Breast epithelium (tissue), 4 donors: ENCODE measurements at regions not wholly inside any gene's neighbourhood (a gene's known extent, or its start where the extent isn't known, plus 50 kb on each side); places are given as distances from the start of the nearest gene placed in this dataset.
"Not testable (repeated sequence)": the region's sequence is repeated elsewhere in the genome, so short reads cannot be mapped to it uniquely, and the experiment has no call there.

Experiments used
- DNase-seq, 2 donors: peaks; one replicate each; pipeline ENCODE4 v3.0.0-alpha.2; 2019; ENCODE audit warnings: low spot score in 2 of 2
- H3K27ac ChIP-seq, 2 donors: fragments of 200-600 bp; sonication (generic) in 1 of 2; one replicate each; pipeline ENCODE4 v1.5.1; 2016 to 2019; ENCODE audit warnings: mild to moderate bottlenecking in 1 of 2
- H3K27me3 ChIP-seq, 2 donors: fragments of 200-600 bp; sonication (generic) in 1 of 2; one replicate each; pipeline versions ENCODE4 v1.5.1 to v1.6.0; 2017 to 2019; ENCODE audit warnings: control low read depth in 1 of 2, mild to moderate bottlenecking in 1 of 2
- H3K36me3 ChIP-seq: fragments of 200-600 bp; one replicate; pipeline ENCODE4 v1.5.1; 2019
- H3K4me1 ChIP-seq, 2 donors: fragments of 200-600 bp; sonication (generic); one replicate each; pipeline ENCODE4 v1.5.1; 2016 to 2019; ENCODE audit warnings: control low read depth in 1 of 2
- H3K4me3 ChIP-seq, 3 donors: fragments of 200-600 bp; sonication (generic); 1 replicate in 2 of 3; 2 replicates in 1 of 3; pipeline ENCODE4 v1.5.1; 2016 to 2019; ENCODE audit warnings: mild to moderate bottlenecking in 3 of 3, moderate library complexity in 2 of 3
- H3K9me3 ChIP-seq, 2 donors: fragments of 200-600 bp; sonication (generic) in 1 of 2; one replicate each; pipeline ENCODE4 v1.5.1; 2016 to 2019; ENCODE audit warnings: control low read depth in 1 of 2
- POLR2A ChIP-seq: fragments of 450-650 bp; IDR thresholded peaks from one replicate; pipeline ENCODE4 v1.6.1; 2016; ENCODE audit warnings: antibody characterized with exemption, mild to moderate bottlenecking, moderate library complexity
- POLR2AphosphoS5 ChIP-seq, 3 donors: sonication (generic); formaldehyde crosslinking; IDR thresholded peaks; one replicate each; pipeline ENCODE4 v1.6.1; 2017; ENCODE audit warnings: antibody characterized with exemption in 3 of 3
- intact Hi-C: fragments of 100-400 bp; cut with DNase I; formaldehyde crosslinking; loops from one replicate; pipeline ENCODE4 v1.15.1; 2023; ENCODE audit warnings: low total_unique reads
- TF ChIP-seq, protein P1 (sequence below), 3 donors: fragments of 450-650 bp; IDR thresholded peaks; one replicate each; pipeline ENCODE4 v1.5.1; 2016 to 2017; ENCODE audit warnings: antibody characterized with exemption in 3 of 3, mild to moderate bottlenecking in 3 of 3, moderate library complexity in 3 of 3

DNA sequence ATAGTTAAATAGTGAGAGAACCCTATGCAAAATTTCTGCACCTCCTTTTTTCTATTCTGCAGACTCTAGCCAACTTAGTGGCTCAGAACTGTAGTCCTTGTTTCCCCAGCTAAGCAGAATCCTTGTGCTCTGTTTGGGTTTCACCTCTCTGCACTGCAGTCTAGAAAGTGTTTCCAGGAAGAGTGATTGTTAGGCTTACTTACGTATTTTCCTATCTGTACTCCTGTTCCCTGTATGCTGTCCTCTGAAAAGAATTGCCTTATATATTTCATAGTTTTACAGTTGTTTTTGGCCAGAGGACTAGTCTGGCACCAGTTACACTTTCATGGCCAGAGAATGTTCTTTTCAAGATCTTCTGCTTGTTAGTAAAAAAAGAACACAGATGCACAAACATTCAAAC is 154.6 kb upstream of the POT1 start:
- Histone ChIP-seq H3K27me3 (no peaks in the 10 kb centered on the region), H3K36me3 (no peaks in the 10 kb centered on the region), H3K4me3 (no peak overlapping the region), H3K9me3 (no peaks in the 10 kb centered on the region), H3K4me1 (no peaks in the 10 kb centered on the region), H3K27ac (no peak overlapping the region)
- TF ChIP-seq POLR2AphosphoS5 (IDR thresholded peaks at IDR 0.05): no peak
- TF ChIP-seq, protein P1, sequence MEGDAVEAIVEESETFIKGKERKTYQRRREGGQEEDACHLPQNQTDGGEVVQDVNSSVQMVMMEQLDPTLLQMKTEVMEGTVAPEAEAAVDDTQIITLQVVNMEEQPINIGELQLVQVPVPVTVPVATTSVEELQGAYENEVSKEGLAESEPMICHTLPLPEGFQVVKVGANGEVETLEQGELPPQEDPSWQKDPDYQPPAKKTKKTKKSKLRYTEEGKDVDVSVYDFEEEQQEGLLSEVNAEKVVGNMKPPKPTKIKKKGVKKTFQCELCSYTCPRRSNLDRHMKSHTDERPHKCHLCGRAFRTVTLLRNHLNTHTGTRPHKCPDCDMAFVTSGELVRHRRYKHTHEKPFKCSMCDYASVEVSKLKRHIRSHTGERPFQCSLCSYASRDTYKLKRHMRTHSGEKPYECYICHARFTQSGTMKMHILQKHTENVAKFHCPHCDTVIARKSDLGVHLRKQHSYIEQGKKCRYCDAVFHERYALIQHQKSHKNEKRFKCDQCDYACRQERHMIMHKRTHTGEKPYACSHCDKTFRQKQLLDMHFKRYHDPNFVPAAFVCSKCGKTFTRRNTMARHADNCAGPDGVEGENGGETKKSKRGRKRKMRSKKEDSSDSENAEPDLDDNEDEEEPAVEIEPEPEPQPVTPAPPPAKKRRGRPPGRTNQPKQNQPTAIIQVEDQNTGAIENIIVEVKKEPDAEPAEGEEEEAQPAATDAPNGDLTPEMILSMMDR (IDR thresholded peaks at IDR 0.05): no peak
- no peak for TF ChIP-seq POLR2A
- intact Hi-C loops: no loop called here
- no peak for DNase-seq

DNA sequence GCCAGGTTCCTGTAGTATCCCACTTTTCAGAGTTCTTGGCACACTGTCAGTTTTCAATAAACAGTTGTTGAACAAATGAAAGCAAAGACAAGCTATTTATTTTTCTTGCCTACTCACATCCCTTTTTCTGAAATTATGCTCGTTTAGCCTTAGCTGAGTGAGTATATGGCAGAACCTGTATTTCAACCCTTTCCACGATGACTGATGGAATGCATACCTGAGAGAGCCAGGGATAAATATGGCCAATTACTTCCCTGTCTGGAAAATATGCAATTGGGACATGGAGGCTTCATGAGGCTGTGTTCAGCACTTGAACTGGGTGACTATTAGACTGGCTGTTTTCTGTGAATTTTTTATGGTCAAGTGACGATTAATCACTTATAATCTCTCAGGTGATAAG is 144.5 kb upstream of the POT1 start:
- TF ChIP-seq POLR2AphosphoS5 (IDR thresholded peaks at IDR 0.05) (no peak), POLR2A (no peak)
- TF ChIP-seq, protein P1 (IDR thresholded peaks at IDR 0.05): no peak
- H3K9me3 ChIP-seq: no peaks in the 10 kb centered on the region
- H3K36me3 ChIP-seq: no peaks in the 10 kb centered on the region
- H3K27ac ChIP-seq: no peak overlapping the region
- intact Hi-C loops: no loop called here
- no peak overlapping the region for H3K4me3 ChIP-seq
- DNase-seq: no peak
- H3K27me3 ChIP-seq: no peaks in the 10 kb centered on the region
- H3K4me1 ChIP-seq: no peaks in the 10 kb centered on the region

DNA sequence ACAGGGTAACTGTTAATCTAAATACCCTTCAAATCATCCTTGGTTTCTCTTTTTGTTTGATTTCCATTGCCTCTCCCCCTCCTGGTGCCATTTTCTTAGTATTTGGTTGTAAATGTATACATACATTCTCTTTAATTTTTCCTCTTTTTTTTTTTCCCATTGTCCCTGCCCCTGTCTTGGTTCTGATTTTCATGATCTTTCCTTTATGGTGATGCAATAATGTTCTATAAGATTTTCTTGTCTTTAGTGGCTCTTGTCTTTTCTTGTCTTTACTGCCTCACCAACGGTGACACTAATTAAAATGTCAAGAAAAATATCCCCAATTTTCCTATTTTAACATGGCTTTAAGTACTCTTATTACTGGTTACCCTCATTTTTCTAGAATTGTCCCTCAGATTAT is 135.9 kb upstream of the POT1 start:
- no peak overlapping the region for H3K27ac ChIP-seq
- no peaks in the 10 kb centered on the region for H3K36me3 ChIP-seq
- peaks cover 0 to 7% of the 10 kb centered on the region in 2 donors for H3K9me3 ChIP-seq
- H3K27me3 ChIP-seq: no peaks in the 10 kb centered on the region
- H3K4me3 ChIP-seq: no peak overlapping the region
- DNase-seq: no peak
- intact Hi-C loops: no loop called here
- H3K4me1 ChIP-seq: no peaks in the 10 kb centered on the region
- TF ChIP-seq, protein P1 (IDR thresholded peaks at IDR 0.05): no peak
- TF ChIP-seq POLR2AphosphoS5 (IDR thresholded peaks at IDR 0.05) (no peak), POLR2A (no peak)

DNA sequence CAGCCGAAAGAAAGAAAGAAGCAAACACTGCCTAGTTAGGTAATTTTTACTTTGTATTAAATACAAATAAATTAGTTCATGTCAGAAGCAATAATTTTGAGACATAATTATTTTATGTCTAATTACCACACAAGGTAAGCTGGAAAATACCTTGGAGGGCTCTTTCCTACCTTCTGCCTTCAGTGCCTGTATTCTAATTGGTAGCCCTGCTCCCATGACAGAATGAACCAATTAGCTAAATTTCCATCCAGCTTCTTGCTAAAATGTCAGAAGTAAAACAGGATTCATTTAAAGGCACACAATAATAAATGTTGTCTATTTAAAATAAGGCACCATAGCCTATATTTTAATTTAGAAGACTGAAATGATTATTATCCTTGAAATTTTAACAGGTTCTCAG is 135.4 kb upstream of the POT1 start:
- Histone ChIP-seq H3K36me3 (no peaks in the 10 kb centered on the region), H3K27me3 (no peaks in the 10 kb centered on the region), H3K4me1 (no peaks in the 10 kb centered on the region), H3K27ac (no peak overlapping the region), H3K9me3 (peaks cover 0 to 7% of the 10 kb centered on the region in 2 donors), H3K4me3 (no peak overlapping the region)
- DNase-seq: no peak
- TF ChIP-seq, protein P1 (IDR thresholded peaks at IDR 0.05): no peak
- no peak for TF ChIP-seq POLR2AphosphoS5 (IDR thresholded peaks at IDR 0.05)
- no peak for TF ChIP-seq POLR2A
- intact Hi-C loops: no loop called here

DNA sequence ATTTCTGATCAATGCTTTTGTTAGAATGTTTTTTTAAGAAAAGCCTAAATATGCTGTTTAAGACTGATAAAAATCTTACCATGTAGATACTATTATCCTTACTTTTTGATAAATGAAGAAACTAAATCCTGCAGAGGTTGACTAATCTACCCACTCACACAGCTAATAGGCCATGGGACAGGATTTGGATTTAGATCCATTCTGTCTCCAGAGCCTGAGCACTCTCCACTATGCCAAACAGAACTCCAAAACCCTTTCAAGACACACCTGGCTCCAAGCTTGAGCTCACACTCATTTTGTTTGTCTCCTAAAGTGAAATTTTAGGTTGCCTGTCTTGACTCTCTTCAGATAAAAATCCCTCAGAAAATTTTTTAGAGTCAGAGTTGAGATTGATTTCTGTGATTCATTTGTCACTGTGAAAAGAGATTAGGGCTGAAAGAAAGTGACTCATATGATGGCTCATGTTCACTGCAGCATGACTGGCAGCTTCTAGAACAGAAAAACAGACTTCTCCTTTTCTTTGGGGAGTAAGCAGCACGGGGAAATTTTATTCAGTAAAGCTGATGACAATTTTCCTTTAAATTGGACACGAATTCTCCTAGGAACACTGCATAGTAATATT is 132.3 kb upstream of the POT1 start:
- no peak overlapping the region for H3K27ac ChIP-seq
- TF ChIP-seq POLR2AphosphoS5 (IDR thresholded peaks at IDR 0.05) (no peak), POLR2A (no peak)
- TF ChIP-seq, protein P1 (IDR thresholded peaks at IDR 0.05): no peak
- intact Hi-C loops: no loop called here

DNA sequence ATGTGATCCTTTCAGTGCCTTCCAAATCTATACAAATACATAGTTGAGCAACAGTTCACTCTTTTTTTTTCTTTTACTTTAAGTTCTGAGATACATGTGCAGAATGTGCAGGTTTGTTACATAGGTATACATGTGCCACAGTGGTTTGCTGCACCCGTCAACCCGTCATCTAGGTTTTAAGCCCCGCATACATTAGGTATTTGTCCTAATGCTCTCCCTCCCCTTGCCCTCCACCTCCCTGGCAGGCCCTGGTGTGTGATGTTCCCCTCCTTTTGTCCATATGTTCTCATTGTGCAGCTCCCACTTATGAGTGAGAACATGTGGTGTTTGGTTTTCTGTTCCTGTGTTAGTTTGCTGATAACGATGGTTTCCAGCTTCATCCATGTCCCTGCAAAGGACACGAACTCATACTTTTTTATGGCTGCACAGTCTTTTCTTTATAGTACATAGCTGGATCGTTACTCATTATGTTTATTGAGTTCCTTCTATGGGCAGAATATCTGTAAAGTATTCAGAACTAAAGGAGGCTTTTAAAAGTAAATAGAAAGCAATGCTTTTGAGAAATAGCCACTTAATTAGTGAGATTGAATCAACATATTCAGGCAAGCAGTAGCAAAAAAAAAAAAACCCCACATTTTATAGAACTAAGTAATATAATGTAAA is 131.6 kb upstream of the POT1 start:
- DNase-seq, H3K27ac ChIP-seq, H3K9me3 ChIP-seq, H3K27me3 ChIP-seq, H3K4me1 ChIP-seq, intact Hi-C loops, H3K4me3 ChIP-seq, H3K36me3 ChIP-seq: not testable (repeated sequence)

More for the DNA sequence above, 132.3 kb upstream of the POT1 start:
- Histone ChIP-seq H3K27me3 (no peaks in the 10 kb centered on the region), H3K4me1 (no peaks in the 10 kb centered on the region), H3K36me3 (no peaks in the 10 kb centered on the region), H3K4me3 (no peak overlapping the region), H3K9me3 (no peaks in the 10 kb centered on the region)
- no peak for DNase-seq
